ENCODE measurements at regions not wholly inside any gene's neighbourhood (a gene's known extent, or its start where the extent isn't known, plus 50 kb on each side); places are given as distances from the start of the nearest gene placed in this dataset.

- TF ChIP-seq ELF4 (IDR thresholded peaks at IDR 0.05) (no peak), NFRKB (IDR thresholded peaks at IDR 0.05) (no peak), SUZ12 (IDR thresholded peaks at IDR 0.05) (no peak), FOXA1 (IDR thresholded peaks at IDR 0.05) (no peak), TARDBP (IDR thresholded peaks at IDR 0.05) (no peak), FOXM1 (IDR thresholded peaks at IDR 0.05; ENCODE audit: borderline replicate concordance) (no peak), BHLHE40 (IDR thresholded peaks at IDR 0.05; ENCODE audit: borderline replicate concordance) (no peak), SP1 (IDR thresholded peaks at IDR 0.05) (no peak), FOXK2 (IDR thresholded peaks at IDR 0.05) (no peak), ZNF384 (IDR thresholded peaks at IDR 0.05) (no peak)
- TF ChIP-seq, protein P1, sequence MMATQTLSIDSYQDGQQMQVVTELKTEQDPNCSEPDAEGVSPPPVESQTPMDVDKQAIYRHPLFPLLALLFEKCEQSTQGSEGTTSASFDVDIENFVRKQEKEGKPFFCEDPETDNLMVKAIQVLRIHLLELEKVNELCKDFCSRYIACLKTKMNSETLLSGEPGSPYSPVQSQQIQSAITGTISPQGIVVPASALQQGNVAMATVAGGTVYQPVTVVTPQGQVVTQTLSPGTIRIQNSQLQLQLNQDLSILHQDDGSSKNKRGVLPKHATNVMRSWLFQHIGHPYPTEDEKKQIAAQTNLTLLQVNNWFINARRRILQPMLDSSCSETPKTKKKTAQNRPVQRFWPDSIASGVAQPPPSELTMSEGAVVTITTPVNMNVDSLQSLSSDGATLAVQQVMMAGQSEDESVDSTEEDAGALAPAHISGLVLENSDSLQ (IDR thresholded peaks at IDR 0.05), result no peak
Measured at GRCh38 chr2:62335612-62336011, 139.7 kb downstream of the B3GNT2 start.
